GM12878 (cell line): ENCODE measurements at regions not wholly inside any gene's neighbourhood (a gene's known extent, or its start where the extent isn't known, plus 50 kb on each side); places are given as distances from the start of the nearest gene placed in this dataset.

Source experiments
- MEF2B ChIP-seq: fragments of 450-650 bp; IDR thresholded peaks from 2 replicates; pipeline ENCODE4 v1.6.1; 2018; ENCODE audit warnings: mild to moderate bottlenecking, moderate library complexity; ENCODE audit not compliant: partially characterized antibody, poor library complexity, severe bottlenecking
- NFXL1 ChIP-seq: fragments of 450-650 bp; IDR thresholded peaks from 2 replicates; pipeline ENCODE4 v1.6.1; 2017; ENCODE audit warnings: antibody characterized with exemption, mild to moderate bottlenecking, borderline replicate concordance
- NFYB ChIP-seq: IDR thresholded peaks from 2 replicates; pipeline ENCODE4 v1.6.1; 2011; ENCODE audit warnings: low read depth, mild to moderate bottlenecking, low read length, improper control_type of control experiment, moderate library complexity; ENCODE audit not compliant: insufficient read depth
- SIX5 ChIP-seq: IDR thresholded peaks from 2 replicates; pipeline ENCODE4 v1.6.1; 2011; ENCODE audit warnings: mild to moderate bottlenecking, low read depth, low read length, moderate library complexity; ENCODE audit not compliant: severe bottlenecking
- SP1 ChIP-seq: IDR thresholded peaks from one replicate; pipeline ENCODE4 v1.6.1; 2011; ENCODE audit warnings: low read depth, low read length
- ZNF217 ChIP-seq: fragments of 450-650 bp; IDR thresholded peaks from 2 replicates; pipeline ENCODE4 v1.6.1; 2017; ENCODE audit warnings: antibody characterized with exemption, mild to moderate bottlenecking
- ZNF274 ChIP-seq: IDR thresholded peaks from one replicate; pipeline ENCODE4 v1.8.0; 2011; ENCODE audit not compliant: insufficient read length, insufficient read depth
- TF ChIP-seq, protein P1 (sequence below): fragments of 450-650 bp; formaldehyde crosslinking; IDR thresholded peaks from 2 replicates; pipeline ENCODE4 v1.4.0; 2020; ENCODE audit warnings: mild to moderate bottlenecking, moderate library complexity
- TF ChIP-seq, protein P2 (sequence below): IDR thresholded peaks from 2 replicates; pipeline ENCODE4 v1.6.1; 2012; ENCODE audit warnings: mild to moderate bottlenecking, low read depth, low read length
- TF ChIP-seq, protein P3 (sequence below): IDR thresholded peaks from 2 replicates; pipeline ENCODE4 v1.6.1; 2011; ENCODE audit warnings: low read depth, mild to moderate bottlenecking, low read length, moderate library complexity, borderline replicate concordance; ENCODE audit errors: extremely low read depth

DNA sequence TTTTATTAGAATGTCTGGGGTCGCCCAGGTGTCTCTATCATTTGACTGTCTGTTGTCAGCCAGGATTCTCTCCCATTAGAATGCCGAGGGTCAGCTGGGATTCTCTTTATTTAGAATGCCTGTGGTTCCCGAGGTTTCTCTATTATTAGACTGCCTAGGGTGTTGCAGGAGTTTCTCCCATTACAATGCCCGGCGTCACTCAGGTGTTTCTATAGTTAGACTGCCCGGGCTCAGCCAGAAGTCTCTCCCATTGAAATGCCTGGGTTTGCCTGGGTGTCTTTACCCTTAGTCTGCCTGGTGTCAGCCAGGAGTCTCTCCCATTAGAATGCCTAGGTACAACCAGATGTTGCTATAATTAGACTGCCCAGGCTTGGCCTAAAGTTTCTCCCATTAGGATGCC, 2252.0 kb downstream of the TP53TG3F start (continued):
- no peak for TF ChIP-seq NFXL1
- TF ChIP-seq SP1 = no peak
- TF ChIP-seq, protein P1, sequence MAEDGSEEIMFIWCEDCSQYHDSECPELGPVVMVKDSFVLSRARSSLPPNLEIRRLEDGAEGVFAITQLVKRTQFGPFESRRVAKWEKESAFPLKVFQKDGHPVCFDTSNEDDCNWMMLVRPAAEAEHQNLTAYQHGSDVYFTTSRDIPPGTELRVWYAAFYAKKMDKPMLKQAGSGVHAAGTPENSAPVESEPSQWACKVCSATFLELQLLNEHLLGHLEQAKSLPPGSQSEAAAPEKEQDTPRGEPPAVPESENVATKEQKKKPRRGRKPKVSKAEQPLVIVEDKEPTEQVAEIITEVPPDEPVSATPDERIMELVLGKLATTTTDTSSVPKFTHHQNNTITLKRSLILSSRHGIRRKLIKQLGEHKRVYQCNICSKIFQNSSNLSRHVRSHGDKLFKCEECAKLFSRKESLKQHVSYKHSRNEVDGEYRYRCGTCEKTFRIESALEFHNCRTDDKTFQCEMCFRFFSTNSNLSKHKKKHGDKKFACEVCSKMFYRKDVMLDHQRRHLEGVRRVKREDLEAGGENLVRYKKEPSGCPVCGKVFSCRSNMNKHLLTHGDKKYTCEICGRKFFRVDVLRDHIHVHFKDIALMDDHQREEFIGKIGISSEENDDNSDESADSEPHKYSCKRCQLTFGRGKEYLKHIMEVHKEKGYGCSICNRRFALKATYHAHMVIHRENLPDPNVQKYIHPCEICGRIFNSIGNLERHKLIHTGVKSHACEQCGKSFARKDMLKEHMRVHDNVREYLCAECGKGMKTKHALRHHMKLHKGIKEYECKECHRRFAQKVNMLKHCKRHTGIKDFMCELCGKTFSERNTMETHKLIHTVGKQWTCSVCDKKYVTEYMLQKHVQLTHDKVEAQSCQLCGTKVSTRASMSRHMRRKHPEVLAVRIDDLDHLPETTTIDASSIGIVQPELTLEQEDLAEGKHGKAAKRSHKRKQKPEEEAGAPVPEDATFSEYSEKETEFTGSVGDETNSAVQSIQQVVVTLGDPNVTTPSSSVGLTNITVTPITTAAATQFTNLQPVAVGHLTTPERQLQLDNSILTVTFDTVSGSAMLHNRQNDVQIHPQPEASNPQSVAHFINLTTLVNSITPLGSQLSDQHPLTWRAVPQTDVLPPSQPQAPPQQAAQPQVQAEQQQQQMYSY (CRISPR knock-in tag) = no peak
- no peak for TF ChIP-seq ZNF217
- TF ChIP-seq, protein P2, sequence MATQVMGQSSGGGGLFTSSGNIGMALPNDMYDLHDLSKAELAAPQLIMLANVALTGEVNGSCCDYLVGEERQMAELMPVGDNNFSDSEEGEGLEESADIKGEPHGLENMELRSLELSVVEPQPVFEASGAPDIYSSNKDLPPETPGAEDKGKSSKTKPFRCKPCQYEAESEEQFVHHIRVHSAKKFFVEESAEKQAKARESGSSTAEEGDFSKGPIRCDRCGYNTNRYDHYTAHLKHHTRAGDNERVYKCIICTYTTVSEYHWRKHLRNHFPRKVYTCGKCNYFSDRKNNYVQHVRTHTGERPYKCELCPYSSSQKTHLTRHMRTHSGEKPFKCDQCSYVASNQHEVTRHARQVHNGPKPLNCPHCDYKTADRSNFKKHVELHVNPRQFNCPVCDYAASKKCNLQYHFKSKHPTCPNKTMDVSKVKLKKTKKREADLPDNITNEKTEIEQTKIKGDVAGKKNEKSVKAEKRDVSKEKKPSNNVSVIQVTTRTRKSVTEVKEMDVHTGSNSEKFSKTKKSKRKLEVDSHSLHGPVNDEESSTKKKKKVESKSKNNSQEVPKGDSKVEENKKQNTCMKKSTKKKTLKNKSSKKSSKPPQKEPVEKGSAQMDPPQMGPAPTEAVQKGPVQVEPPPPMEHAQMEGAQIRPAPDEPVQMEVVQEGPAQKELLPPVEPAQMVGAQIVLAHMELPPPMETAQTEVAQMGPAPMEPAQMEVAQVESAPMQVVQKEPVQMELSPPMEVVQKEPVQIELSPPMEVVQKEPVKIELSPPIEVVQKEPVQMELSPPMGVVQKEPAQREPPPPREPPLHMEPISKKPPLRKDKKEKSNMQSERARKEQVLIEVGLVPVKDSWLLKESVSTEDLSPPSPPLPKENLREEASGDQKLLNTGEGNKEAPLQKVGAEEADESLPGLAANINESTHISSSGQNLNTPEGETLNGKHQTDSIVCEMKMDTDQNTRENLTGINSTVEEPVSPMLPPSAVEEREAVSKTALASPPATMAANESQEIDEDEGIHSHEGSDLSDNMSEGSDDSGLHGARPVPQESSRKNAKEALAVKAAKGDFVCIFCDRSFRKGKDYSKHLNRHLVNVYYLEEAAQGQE = no peak
- TF ChIP-seq, protein P3, sequence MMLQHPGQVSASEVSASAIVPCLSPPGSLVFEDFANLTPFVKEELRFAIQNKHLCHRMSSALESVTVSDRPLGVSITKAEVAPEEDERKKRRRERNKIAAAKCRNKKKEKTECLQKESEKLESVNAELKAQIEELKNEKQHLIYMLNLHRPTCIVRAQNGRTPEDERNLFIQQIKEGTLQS = no peak
- TF ChIP-seq NFYB = no peak
- no peak for TF ChIP-seq MEF2B
- TF ChIP-seq SIX5 = no peak
- no peak for TF ChIP-seq ZNF274
